ENCODE measurements at regions not wholly inside any gene's neighbourhood (a gene's known extent, or its start where the extent isn't known, plus 50 kb on each side); places are given as distances from the start of the nearest gene placed in this dataset.

DNA sequence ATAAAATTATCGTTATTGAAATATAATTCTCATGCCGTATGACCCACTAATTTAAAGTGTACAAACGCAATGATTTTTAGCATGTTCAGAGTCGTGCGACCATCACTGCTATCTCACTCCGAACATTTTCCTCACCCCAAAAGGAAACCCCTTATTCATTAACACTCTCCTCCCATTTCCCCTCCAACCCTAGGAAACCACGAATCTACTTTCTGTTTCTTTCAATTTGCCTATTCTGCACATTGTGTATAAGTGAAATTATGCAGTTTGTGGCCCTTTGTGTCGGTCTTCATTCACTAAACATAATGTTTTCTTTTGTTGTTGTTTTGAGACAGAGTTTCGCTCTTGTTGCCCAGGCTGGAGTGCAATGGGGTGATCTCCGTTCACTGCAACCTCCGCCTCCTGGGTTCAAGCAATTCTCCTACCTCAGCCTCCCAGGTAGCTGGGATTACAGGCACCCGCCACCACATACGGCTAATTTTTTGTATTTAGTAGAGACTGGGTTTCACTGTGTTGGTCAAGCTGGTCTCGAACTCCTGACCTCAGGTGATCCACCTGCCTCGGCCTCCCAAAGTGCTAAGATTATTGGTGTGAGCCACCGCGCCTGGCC, 99.7 kb upstream of the ZNF217 start:
- Histone ChIP-seq H3K27ac (no peak overlapping the region), H3K4me3 (ENCODE audit: low read depth, low read length) (no peak overlapping the region), H3K9me3 (ENCODE audit: severe bottlenecking) (no peaks in the 10 kb centered on the region), H3K27me3 (ENCODE audit: insufficient read depth, low read depth, severe bottlenecking) (no peaks in the 10 kb centered on the region), H3K36me3 (no peaks in the 10 kb centered on the region)
- TF ChIP-seq, protein P1, sequence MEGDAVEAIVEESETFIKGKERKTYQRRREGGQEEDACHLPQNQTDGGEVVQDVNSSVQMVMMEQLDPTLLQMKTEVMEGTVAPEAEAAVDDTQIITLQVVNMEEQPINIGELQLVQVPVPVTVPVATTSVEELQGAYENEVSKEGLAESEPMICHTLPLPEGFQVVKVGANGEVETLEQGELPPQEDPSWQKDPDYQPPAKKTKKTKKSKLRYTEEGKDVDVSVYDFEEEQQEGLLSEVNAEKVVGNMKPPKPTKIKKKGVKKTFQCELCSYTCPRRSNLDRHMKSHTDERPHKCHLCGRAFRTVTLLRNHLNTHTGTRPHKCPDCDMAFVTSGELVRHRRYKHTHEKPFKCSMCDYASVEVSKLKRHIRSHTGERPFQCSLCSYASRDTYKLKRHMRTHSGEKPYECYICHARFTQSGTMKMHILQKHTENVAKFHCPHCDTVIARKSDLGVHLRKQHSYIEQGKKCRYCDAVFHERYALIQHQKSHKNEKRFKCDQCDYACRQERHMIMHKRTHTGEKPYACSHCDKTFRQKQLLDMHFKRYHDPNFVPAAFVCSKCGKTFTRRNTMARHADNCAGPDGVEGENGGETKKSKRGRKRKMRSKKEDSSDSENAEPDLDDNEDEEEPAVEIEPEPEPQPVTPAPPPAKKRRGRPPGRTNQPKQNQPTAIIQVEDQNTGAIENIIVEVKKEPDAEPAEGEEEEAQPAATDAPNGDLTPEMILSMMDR (IDR thresholded peaks at IDR 0.05; ENCODE audit: low read depth, low read length) = no peak
- DNase-seq = no peak

DNA sequence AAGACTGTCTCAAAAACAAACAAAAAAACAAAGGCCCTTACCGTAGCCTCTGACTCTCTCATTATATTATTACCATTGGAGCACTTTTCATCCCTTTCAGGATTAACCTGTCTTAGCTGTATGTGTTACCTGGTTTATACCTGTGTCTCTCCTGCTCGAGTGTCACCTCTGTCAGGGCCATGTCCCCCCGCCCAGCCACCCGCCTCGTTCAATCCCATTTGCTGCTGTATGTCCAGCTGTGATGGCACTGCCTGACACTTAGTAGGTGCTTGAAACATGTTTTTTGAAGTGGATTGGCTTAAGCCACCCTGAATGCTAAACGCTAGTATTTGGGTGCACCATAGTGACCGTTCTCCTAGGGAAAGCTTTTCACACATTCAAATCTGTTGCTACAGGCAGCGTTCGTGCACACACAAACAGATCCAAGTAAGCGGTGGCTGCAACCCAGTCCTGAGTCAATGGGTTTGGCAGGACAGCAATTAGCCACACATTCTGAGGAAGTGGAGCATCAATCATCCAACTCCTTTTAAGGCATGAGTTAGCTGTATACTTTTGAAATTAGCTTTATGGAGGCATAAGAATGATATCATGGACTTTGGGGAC, 98.9 kb upstream of the ZNF217 start:
- H3K27ac ChIP-seq = no peak overlapping the region
- no peaks in the 10 kb centered on the region for H3K9me3 ChIP-seq (ENCODE audit: severe bottlenecking)
- DNase-seq = no peak
- no peak overlapping the region for H3K4me3 ChIP-seq (ENCODE audit: low read depth, low read length)
- TF ChIP-seq, protein P1 (IDR thresholded peaks at IDR 0.05; ENCODE audit: low read depth, low read length) = no peak
- no peaks in the 10 kb centered on the region for H3K36me3 ChIP-seq
- H3K27me3 ChIP-seq (ENCODE audit: insufficient read depth, low read depth, severe bottlenecking) = no peaks in the 10 kb centered on the region

DNA sequence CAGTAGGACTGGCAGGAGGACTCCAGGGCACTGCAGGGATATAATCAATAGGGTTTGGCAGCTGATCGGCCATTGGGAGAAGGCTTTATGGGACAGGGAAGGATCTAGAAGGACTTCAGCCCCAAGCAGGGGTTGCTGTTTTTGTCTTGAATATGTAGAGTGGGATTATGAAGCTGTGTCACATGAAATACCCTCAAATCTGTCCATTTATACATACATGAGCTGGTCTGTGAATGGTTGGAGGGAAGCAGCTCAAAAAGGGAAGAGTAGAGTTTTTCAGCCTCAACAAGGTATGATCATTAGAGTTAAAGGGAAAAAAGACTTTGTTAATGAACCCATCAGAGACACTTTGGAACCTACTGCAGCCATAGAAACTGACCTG, 98.2 kb upstream of the ZNF217 start:
- Histone ChIP-seq H3K27ac (no peak overlapping the region), H3K4me3 (ENCODE audit: low read depth, low read length) (no peak overlapping the region), H3K9me3 (ENCODE audit: severe bottlenecking) (no peaks in the 10 kb centered on the region), H3K36me3 (no peaks in the 10 kb centered on the region), H3K27me3 (ENCODE audit: insufficient read depth, low read depth, severe bottlenecking) (no peaks in the 10 kb centered on the region)
- DNase-seq = no peak
- TF ChIP-seq, protein P1 (IDR thresholded peaks at IDR 0.05; ENCODE audit: low read depth, low read length) = no peak

DNA sequence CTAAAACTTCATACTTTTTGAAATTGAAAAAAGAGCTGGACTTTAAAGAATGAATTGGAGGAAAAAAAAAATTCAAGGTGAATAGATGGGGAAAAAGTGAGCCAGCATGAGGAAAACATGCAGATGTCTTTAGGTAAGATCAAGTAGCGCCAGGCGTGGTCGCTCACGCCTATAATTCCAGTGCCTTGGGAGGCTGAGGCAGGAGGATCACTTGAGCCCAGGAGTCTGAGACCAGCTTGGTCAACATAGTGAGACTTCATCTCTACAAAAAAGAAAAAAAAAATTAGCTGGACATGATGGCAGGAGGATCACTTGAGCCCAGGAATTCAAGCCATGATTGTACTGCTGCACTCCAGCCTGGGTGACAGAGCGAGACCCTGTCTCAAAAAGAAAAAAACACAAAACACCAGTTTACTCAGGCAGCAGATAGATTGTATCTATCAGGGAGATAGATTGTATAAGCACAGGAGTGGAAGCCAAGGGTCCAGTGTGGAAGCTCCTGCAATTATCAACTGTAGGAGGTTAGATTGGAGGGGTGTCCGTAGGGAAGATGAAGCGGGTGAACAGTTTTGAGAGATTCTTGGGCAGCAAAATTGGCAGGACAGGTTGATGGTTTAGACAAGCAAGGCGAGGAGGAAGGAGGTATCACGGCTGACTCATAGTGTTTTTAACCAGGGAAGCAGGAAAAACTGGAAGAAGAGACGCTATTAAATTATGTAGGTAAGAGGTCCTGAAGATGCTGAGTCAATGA, 97.6 kb upstream of the ZNF217 start:
- no peak overlapping the region for H3K27ac ChIP-seq
- TF ChIP-seq, protein P1 (IDR thresholded peaks at IDR 0.05; ENCODE audit: low read depth, low read length) = no peak
- no peak for DNase-seq

DNA sequence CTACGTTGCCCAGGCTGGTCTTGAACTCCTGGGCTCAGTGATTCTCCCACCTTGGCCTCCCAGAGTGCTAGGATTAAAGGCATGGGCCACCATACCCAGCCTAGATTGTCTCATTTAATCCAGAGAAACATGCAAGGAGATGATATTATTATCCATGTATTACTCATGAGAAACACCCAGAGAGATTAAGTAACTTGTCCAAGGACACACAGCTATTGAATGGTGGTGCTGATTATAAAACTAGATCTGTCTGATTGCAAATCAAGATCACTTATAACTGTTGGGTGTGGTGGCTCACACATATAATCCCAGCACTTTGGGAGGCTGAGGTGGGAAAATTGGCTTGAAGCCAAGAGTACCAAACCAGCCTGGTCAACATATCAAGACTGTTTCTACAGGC, 94.4 kb upstream of the ZNF217 start:
- Histone ChIP-seq H3K27me3 (ENCODE audit: insufficient read depth, low read depth, severe bottlenecking) (no peaks in the 10 kb centered on the region), H3K36me3 (no peaks in the 10 kb centered on the region), H3K9me3 (ENCODE audit: severe bottlenecking) (no peaks in the 10 kb centered on the region), H3K27ac (no peak overlapping the region), H3K4me3 (ENCODE audit: low read depth, low read length) (no peak overlapping the region)
- TF ChIP-seq, protein P1 (IDR thresholded peaks at IDR 0.05; ENCODE audit: low read depth, low read length) = no peak
- no peak for DNase-seq

More for the DNA sequence above, 97.6 kb upstream of the ZNF217 start:
- H3K27me3 ChIP-seq (ENCODE audit: insufficient read depth, low read depth, severe bottlenecking) = no peaks in the 10 kb centered on the region
- H3K9me3 ChIP-seq (ENCODE audit: severe bottlenecking) = no peaks in the 10 kb centered on the region
- no peak overlapping the region for H3K4me3 ChIP-seq (ENCODE audit: low read depth, low read length)
- no peaks in the 10 kb centered on the region for H3K36me3 ChIP-seq
